NCI-H748 (cell line): ENCODE measurements at regions not wholly inside any gene's neighbourhood (a gene's known extent, or its start where the extent isn't known, plus 50 kb on each side); places are given as distances from the start of the nearest gene placed in this dataset.
"Not testable (repeated sequence)": the region's sequence is repeated elsewhere in the genome, so short reads cannot be mapped to it uniquely, and the experiment has no call there.

Experiments used
- DNase-seq: peaks from one replicate; lab custom pipeline; 2025; ENCODE audit not compliant: unreplicated experiment; lab: John Stamatoyannopoulos, UW

DNA sequence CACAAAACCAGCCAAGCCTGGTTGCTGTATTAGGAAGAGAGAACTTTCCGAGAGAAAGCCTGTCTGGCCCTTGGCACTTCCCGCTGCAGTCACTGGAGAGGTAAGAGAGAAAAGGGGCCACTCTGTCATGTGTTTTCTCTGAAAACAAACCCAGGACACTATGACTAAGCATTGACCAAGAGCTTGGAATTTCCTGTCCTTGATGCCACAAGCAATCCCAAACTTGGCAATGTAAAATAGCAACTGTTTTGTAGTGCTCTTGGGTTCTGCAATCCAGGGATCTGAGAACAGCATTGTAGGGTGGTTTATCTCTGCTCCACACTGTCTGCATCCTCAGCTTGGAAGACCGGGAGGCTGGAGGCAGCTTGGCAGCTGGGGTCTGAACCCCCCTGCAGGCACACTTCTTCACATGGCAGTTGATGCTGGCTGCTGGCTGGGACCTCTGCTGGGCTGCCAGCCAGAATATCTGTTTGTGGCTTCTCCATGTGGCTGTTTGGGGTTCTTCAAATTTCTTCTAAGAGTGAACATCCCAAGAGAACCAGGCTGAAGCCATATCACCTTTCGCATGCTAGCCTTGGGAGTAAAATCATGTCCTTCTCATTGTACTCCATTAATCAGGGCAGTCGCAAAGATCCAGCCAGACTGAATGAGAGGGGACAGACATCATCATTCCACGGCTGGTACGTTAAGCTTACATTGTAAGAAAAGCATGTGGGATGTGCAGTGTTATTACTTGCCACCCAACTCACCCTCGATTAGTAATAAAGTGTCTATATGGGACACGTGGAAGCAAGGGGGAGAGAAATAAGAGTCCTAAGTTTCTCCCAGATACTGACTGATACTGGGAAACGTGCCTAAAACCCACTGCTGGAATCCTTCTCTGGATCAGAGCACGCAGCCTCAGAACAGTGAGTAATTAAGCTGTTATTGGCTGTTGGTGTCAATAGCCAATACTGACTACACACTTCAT is 537.4 kb upstream of the B3GAT1 start:
- no peak for DNase-seq

GRCh38 chr11:134947556-134947955 is 535.5 kb upstream of the B3GAT1 start:
- DNase-seq, result no peak

DNA sequence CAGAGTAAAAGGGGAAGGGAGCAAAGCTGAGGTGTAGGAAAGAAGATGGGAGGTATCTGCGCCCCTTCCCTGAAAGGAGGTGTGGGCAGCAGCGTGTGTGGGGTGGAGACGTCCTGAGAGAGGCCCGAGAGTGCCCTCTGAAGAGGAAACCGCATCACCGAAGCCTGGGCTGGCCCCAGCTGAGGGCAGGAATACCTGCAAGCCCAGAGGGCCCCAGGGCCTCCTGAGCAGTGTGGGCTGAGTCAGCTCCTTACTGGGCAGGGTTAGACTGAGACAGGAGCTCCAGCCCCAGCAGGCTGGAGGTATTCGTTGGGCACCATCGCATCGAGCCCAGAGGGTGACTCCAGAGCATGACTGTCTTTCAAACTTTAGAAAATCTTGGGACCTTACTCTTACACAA is 534.0 kb upstream of the B3GAT1 start:
- no peak for DNase-seq

DNA sequence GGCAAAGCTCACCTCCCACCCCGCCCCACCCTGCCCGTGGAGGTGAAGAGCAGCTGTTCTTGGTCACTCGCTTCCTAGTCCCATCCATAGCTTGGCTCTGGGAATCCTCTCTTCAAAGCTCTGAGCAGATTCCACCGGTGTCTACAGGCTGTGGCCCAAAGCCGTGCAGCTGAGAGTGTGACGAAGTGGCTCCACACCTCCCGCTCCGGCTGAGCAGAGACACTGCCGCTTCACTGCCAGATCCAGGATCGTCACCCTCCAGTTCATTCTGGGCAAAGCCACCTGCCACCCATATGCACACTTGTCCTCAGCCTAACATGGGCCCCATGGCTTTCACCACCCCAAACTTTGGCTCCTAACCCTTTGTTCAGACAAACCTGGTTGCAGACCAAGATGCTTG is 532.9 kb upstream of the B3GAT1 start:
- DNase-seq, result no peak

GRCh38 chr11:134944131-134944530 is 532.1 kb upstream of the B3GAT1 start:
- no peak for DNase-seq

- DNase-seq, result no peak
Observed at GRCh38 chr11:134943544-134943943, 531.5 kb upstream of the B3GAT1 start.

- DNase-seq, result no peak
Observed at GRCh38 chr11:134942681-134943080, 530.6 kb upstream of the B3GAT1 start.

DNA sequence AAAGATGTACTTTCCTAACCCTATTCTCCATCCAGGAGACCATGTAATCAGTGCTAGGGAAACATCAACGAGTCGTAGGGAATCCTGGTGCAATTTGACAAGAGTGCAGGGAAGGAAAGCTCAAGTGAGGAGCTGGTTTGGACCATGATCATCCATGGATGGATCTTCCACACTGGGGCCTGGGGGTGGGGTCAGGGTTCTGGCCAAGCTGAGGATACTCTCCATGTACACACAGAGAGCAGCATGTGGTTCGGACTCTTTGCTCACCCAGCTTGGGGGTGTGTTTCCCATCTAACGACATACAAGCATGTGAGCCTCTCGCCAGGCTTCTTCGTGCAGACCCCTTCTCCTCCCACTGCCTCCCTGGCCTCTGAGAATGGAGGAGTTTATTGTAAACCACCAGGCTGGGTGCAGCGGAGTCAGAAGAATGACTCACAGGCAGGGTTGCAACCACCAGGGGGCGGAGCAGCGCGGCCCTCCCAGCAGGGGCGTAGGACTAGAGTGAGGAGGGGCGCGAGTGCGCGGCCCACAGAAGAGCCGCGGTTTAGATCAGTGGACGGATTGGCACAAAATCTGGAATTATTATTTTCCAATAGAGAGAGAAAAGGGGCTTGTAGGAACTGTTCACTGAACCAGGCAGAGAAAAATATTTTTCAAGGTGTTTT is 530.0 kb upstream of the B3GAT1 start:
- not testable (repeated sequence) for DNase-seq

GRCh38 chr11:134941326-134941725 is 529.3 kb upstream of the B3GAT1 start:
- DNase-seq, result no peak

GRCh38 chr11:134940441-134941126 is 528.5 kb upstream of the B3GAT1 start:
- DNase-seq, result no peak

DNA sequence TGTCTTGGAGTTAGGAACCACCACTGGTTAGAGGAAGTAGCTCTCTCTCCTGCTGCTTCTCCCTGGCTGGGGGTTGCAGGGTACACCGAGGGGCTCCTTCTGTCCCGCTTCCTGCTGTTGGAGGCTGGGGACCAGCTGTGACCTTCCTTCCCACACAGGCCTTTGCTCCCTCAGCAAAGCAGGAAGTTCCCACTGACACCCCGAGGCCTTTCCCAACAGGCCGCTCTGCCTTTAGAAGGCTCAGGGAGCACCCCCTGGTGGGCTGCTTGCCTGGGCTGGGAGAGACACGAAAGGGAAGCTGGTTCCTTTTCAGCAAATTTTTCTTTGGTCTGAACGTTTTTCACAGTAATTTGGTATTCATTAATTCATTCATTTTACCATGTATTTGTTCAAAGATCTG is 527.9 kb upstream of the B3GAT1 start:
- no peak for DNase-seq

- DNase-seq, result no peak
Observed at GRCh38 chr11:134939031-134939430, 527.0 kb upstream of the B3GAT1 start.

DNA sequence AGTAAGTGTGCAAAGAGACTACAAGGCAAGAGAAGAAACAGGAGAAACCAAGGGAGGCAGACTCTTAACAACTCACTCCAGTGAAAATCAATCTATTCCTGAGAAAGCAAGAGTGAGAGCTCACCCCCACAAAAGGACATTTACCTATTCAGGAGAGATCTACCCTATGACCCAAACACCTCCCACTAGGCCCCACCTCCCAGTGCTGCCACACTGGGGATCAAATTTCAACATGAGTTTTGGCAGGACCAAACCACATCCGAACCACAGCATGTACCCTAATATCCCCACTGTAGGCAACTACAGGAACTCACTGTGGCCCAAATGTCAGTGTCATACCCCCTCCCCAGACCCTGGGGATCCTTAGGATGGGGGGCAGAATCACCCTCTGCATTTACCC is 526.2 kb upstream of the B3GAT1 start:
- DNase-seq, result no peak

- not testable (repeated sequence) for DNase-seq
Observed at GRCh38 chr11:134937193-134937592, 525.2 kb upstream of the B3GAT1 start.

GRCh38 chr11:134932761-134933160 is 520.7 kb upstream of the B3GAT1 start:
- DNase-seq, result no peak

DNA sequence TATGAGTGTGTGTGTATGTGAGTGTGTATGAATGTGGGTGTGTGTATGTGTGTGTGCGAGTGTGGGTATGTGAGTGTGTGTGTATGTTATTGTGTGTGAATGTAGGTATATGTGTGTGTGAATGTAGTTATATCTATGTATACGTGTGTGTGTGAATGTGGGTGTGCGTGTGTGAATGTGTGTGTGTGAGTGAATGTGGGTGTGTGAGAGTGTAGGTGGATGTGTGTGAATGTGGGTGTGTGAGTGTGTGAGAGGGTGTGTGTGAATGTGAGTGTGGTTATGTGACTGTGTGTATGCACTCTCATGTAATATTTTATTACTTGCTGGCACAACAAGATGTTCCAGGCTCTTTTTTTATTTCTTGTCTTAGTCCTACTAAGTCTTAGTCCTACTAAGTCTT is 513.4 kb upstream of the B3GAT1 start:
- no peak for DNase-seq

DNA sequence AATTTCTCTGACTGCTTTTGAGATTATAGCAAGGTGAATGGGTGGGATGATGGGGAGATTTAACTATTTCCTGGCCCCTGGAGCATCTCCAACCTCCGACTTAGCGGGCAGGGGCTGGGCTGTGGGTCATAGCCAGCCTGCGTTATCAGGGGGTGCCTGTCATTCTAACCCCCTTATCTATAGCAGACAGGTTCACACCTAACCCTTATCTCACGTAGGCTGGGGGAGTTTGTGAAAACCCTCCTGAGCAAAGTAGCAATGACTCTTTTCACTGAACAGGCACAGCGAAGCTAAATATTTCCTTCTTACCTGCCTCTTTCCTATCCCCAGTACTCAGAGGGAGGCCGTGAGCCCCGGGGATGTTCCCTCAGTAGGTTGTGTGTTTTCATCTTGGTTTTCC is 511.4 kb upstream of the B3GAT1 start:
- DNase-seq, result no peak

- DNase-seq, result no peak
Observed at GRCh38 chr11:134921938-134922337, 509.9 kb upstream of the B3GAT1 start.

DNA sequence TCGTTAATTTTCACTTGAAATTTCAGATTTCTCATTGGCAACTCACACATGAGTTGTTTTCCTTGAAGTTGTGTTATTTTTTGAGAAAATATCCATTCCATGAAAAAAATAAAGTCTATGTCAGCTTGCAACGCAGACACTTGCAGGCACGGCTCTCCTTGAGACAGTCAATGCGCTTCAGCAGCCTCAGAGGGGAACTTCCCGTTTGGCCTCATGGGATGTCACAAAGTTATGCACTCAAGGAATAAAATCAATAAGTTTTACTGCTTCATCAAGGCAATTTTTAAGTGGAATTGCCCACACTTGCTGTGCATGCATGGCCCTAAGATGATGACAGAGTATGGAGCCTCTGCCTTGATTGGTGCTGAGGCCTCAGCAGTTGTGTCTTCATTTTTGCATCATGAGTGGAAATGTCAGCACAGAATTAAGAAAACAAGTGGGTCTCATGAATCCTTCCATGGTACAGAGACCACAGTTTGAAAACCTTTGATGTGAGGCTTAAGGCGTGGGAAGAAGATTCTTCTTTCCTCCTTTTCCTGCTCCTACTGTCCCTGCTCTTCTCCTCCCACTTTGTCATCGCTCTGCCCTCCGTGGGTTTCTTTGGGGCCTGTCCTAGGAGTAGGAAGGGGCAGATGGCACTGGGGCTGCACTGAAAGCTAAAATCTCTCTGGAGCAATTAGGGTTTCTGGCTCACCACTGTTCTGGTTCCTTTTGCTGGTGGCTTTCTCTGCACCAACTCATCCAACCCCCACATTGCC is 509.0 kb upstream of the B3GAT1 start:
- no peak for DNase-seq

- DNase-seq, result no peak
Observed at GRCh38 chr11:134916421-134917213, 504.6 kb upstream of the B3GAT1 start.
